A673 (cell line): ENCODE measurements at regions not wholly inside any gene's neighbourhood (a gene's known extent, or its start where the extent isn't known, plus 50 kb on each side); places are given as distances from the start of the nearest gene placed in this dataset.

Experiments used
- CTCF ChIP-seq: fragments of 300-800, 200-600 bp; sonication (generic); conservative IDR thresholded peaks from 2 replicates; pipeline ENCODE4 v1.5.1; 2017; ENCODE audit warnings: low read depth, mild to moderate bottlenecking, antibody characterized with exemption, low read length, moderate library complexity, mixed read lengths
- EZH2 ChIP-seq: fragments of 200-600 bp; sonication (generic); IDR thresholded peaks from 2 replicates; pipeline ENCODE4 v1.6.1; 2017; ENCODE audit warnings: borderline replicate concordance, low read depth, mild to moderate bottlenecking, mixed read lengths, antibody characterized with exemption, low read length; ENCODE audit not compliant: poor library complexity, severe bottlenecking

GRCh38 chr3:5756443-5756842, 568.9 kb downstream of the EDEM1 start:
- TF ChIP-seq CTCF = no peak
- TF ChIP-seq EZH2 = no peak
